CD14-positive monocyte (primary cell): ENCODE measurements at regions not wholly inside any gene's neighbourhood (a gene's known extent, or its start where the extent isn't known, plus 50 kb on each side); places are given as distances from the start of the nearest gene placed in this dataset.

Experiments used
- DNase-seq, 3 donors: peaks; one replicate each; pipeline ENCODE4 v3.0.0-alpha.2; 2011 to 2022
- H2AFZ ChIP-seq: 2 replicates; pipeline ENCODE4 v1.6.0; 2012; ENCODE audit warnings: mild to moderate bottlenecking, low read depth, low read length, inconsistent platforms; ENCODE audit not compliant: insufficient read depth, poor library complexity, severe bottlenecking
- H3K27ac ChIP-seq, 2 donors: 1 replicate in 1 of 2; 2 replicates in 1 of 2; pipeline ENCODE4 v1.5.1; 2012 to 2013; ENCODE audit warnings: low read length in 2 of 2, control low read depth in 1 of 2, inconsistent platforms in 1 of 2, low read depth in 1 of 2, mild to moderate bottlenecking in 1 of 2
- H3K27me3 ChIP-seq, 2 donors: one replicate each; pipeline versions ENCODE4 v1.6.0 to v1.6.1; 2011 to 2013; ENCODE audit warnings: low read length in 2 of 2; ENCODE audit not compliant: control insufficient read depth in 2 of 2, insufficient read depth in 2 of 2
- H3K36me3 ChIP-seq, 2 donors: replicated peaks in 1 of 2; 1 replicate in 1 of 2; 2 replicates in 1 of 2; pipeline versions ENCODE4 v1.5.1 to v1.6.1; 2012 to 2013; ENCODE audit warnings: low read length in 2 of 2, control low read depth in 1 of 2, inconsistent platforms in 1 of 2, mild to moderate bottlenecking in 1 of 2; ENCODE audit not compliant: insufficient read depth in 2 of 2, control insufficient read depth in 1 of 2
- H3K4me1 ChIP-seq, 2 donors: 1 replicate in 1 of 2; 2 replicates in 1 of 2; pipeline versions ENCODE4 v1.5.1 to v1.6.1; 2012 to 2013; ENCODE audit warnings: low read length in 2 of 2, control low read depth in 1 of 2, inconsistent platforms in 1 of 2, mild to moderate bottlenecking in 1 of 2, moderate library complexity in 1 of 2; ENCODE audit not compliant: insufficient read depth in 2 of 2, control insufficient read depth in 1 of 2
- H3K4me2 ChIP-seq: replicated peaks from 2 replicates; pipeline ENCODE3; 2012; ENCODE audit warnings: low read length, moderate library complexity, mild to moderate bottlenecking; ENCODE audit not compliant: poor library complexity, severe bottlenecking; ENCODE audit errors: extremely low read depth
- H3K4me3 ChIP-seq, 3 experiments: fragments of 200-600 bp in 1 of 3; sonication (generic) in 1 of 3; replicated peaks in 1 of 3; 1 replicate in 2 of 3; 2 replicates in 1 of 3; pipeline ENCODE4 v1.5.1; 2011 to 2013; ENCODE audit warnings: low read length in 3 of 3, mild to moderate bottlenecking in 3 of 3, control low read depth in 2 of 3, low read depth in 2 of 3, inconsistent platforms in 1 of 3, moderate library complexity in 1 of 3
- H3K79me2 ChIP-seq: 2 replicates; pipeline ENCODE4 v1.6.0; 2012; ENCODE audit warnings: mild to moderate bottlenecking, control low read depth, inconsistent platforms, low read length, moderate library complexity; ENCODE audit not compliant: insufficient read depth
- H3K9ac ChIP-seq: 2 replicates; pipeline ENCODE4 v1.6.0; 2017; ENCODE audit warnings: low read length, mild to moderate bottlenecking; ENCODE audit not compliant: insufficient read depth, poor library complexity, severe bottlenecking
- H3K9me3 ChIP-seq, 2 donors: replicated peaks in 1 of 2; 1 replicate in 1 of 2; 2 replicates in 1 of 2; pipeline versions ENCODE4 v1.5.1 to v1.6.1; 2012 to 2013; ENCODE audit warnings: low read length in 2 of 2, control low read depth in 1 of 2; ENCODE audit not compliant: control insufficient read depth in 1 of 2, insufficient read depth in 1 of 2
- H4K20me1 ChIP-seq: 2 replicates; pipeline ENCODE4 v1.6.0; 2012; ENCODE audit warnings: mild to moderate bottlenecking, low read length, control low read depth, moderate library complexity; ENCODE audit not compliant: insufficient read depth
- H3K27ac Mint-ChIP-seq, 7 donors: one replicate each; pipeline ENCODE4 v1.8.0; 2020; ENCODE audit warnings: mild to moderate bottlenecking in 7 of 7, mixed read lengths in 7 of 7, moderate library complexity in 6 of 7, inconsistent platforms in 2 of 7
- H3K27me3 Mint-ChIP-seq, 3 donors: one replicate each; pipeline ENCODE4 v1.8.0; 2021 to 2022; ENCODE audit warnings: low read depth in 3 of 3, mild to moderate bottlenecking in 3 of 3, mixed read lengths in 3 of 3, moderate library complexity in 3 of 3, inconsistent platforms in 1 of 3
- H3K36me3 Mint-ChIP-seq, 2 donors: one replicate each; pipeline ENCODE4 v1.8.0; 2020; ENCODE audit warnings: mixed read lengths in 2 of 2, inconsistent platforms in 1 of 2, mild to moderate bottlenecking in 1 of 2
- H3K4me1 Mint-ChIP-seq: one replicate; pipeline ENCODE4 v1.8.0; 2020; ENCODE audit warnings: mild to moderate bottlenecking, mixed read lengths
- H3K4me3 Mint-ChIP-seq, 2 donors: one replicate each; pipeline ENCODE4 v1.8.0; 2020; ENCODE audit warnings: mild to moderate bottlenecking in 2 of 2, mixed read lengths in 2 of 2, moderate library complexity in 1 of 2
- H3K9me3 Mint-ChIP-seq, 7 donors: one replicate each; pipeline ENCODE4 v1.8.0; 2020 to 2022; ENCODE audit warnings: mixed read lengths in 7 of 7, mild to moderate bottlenecking in 6 of 7, moderate library complexity in 6 of 7, inconsistent platforms in 2 of 7
- WGBS: methylation state at CpG from one replicate; pipeline ENCODE4 v1.1.5; 2013; ENCODE audit warnings: missing lambda C conversion rate; ENCODE audit not compliant: insufficient coverage; 5-methylcytosine and 5-hydroxymethylcytosine counted together
- intact Hi-C, 2 donors: fragments of 100-400 bp; cut with micrococcal nuclease; formaldehyde crosslinking; loops; one replicate each; pipeline versions ENCODE4 v1.15.0 to v1.15.1; 2023
- TF ChIP-seq, protein P1 (sequence below): fragments of 200-600 bp; IDR thresholded peaks from one replicate; pipeline ENCODE4 v1.8.0; 2022; ENCODE audit warnings: antibody characterized with exemption, mild to moderate bottlenecking

DNA sequence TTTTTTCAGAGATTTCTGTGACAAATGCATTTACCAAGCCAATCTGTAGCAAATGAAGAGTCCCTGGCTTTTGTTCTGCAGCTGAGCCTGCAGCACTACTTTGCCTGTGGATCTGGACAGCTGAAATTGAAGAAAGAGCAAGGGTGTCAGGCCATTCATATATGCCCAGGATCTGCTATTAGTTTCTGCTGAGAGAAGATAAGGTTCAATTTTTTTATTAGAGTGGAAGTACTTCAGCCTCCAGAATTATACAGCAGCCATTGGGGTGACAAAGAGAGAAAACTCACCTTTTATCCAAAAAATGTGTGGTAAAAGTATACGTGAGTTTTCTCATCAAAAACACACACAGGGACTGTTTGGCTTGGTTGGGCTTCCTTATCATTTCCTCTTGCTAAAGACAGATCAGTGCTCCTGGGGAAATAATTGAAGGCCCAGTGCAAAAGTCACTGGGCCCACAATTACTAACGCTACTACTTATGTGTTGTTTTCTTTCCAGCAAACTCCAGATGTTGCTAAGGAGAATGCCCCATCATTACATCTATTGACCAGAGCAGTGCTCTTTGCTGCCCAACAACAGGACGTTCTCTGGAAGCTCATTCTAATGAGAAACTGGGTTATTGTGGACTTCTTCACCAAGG, 138.6 kb downstream of the CEMIP2 start:
- no peaks in the 10 kb centered on the region for H3K36me3 ChIP-seq
- WGBS: no CpG with 5 or more reads among the region's 3 CpGs
- H3K4me2 ChIP-seq: no peak overlapping the region
- no peak overlapping the region for H3K9ac ChIP-seq
- H4K20me1 ChIP-seq: no peaks in the 10 kb centered on the region
- no peak overlapping the region for H3K27ac ChIP-seq
- peak overlapping the region in 1 of 7 donors; percentile 37 for H3K27ac Mint-ChIP-seq
- H3K4me3 ChIP-seq: no peak overlapping the region
- TF ChIP-seq, protein P1, sequence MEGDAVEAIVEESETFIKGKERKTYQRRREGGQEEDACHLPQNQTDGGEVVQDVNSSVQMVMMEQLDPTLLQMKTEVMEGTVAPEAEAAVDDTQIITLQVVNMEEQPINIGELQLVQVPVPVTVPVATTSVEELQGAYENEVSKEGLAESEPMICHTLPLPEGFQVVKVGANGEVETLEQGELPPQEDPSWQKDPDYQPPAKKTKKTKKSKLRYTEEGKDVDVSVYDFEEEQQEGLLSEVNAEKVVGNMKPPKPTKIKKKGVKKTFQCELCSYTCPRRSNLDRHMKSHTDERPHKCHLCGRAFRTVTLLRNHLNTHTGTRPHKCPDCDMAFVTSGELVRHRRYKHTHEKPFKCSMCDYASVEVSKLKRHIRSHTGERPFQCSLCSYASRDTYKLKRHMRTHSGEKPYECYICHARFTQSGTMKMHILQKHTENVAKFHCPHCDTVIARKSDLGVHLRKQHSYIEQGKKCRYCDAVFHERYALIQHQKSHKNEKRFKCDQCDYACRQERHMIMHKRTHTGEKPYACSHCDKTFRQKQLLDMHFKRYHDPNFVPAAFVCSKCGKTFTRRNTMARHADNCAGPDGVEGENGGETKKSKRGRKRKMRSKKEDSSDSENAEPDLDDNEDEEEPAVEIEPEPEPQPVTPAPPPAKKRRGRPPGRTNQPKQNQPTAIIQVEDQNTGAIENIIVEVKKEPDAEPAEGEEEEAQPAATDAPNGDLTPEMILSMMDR: no peak
- no peaks in the 10 kb centered on the region for H3K4me1 ChIP-seq
- peaks cover 0 to 3% (median 0%) of the 10 kb centered on the region in 3 donors for H3K27me3 Mint-ChIP-seq
- no peak for DNase-seq
- peaks cover 6% of the 10 kb centered on the region for H3K4me1 Mint-ChIP-seq
- H3K36me3 Mint-ChIP-seq: no peaks in the 10 kb centered on the region
- peaks cover 0 to 3% (median 0%) of the 10 kb centered on the region in 7 donors for H3K9me3 Mint-ChIP-seq
- no peaks in the 10 kb centered on the region for H3K79me2 ChIP-seq
- no peak overlapping the region for H3K4me3 Mint-ChIP-seq
- no peaks in the 10 kb centered on the region for H3K27me3 ChIP-seq
- H3K9me3 ChIP-seq: no peaks in the 10 kb centered on the region
- intact Hi-C loops: no loop called here
- H2AFZ ChIP-seq: no peak overlapping the region

GRCh38 chr9:71628247-71628646, 140.1 kb downstream of the CEMIP2 start:
- no peak overlapping the region for H3K4me3 ChIP-seq
- peaks cover 6% of the 10 kb centered on the region for H3K4me1 Mint-ChIP-seq
- H3K27me3 Mint-ChIP-seq: peaks cover 0 to 2% (median 2%) of the 10 kb centered on the region in 3 donors
- H3K79me2 ChIP-seq: no peaks in the 10 kb centered on the region
- no peaks in the 10 kb centered on the region for H3K36me3 Mint-ChIP-seq
- no peaks in the 10 kb centered on the region for H3K4me1 ChIP-seq
- 100% methylated on average over 1 of the region's 3 CpGs for WGBS
- H3K9ac ChIP-seq: no peak overlapping the region
- H2AFZ ChIP-seq: no peak overlapping the region
- no peak overlapping the region for H3K27ac Mint-ChIP-seq
- no peaks in the 10 kb centered on the region for H3K27me3 ChIP-seq
- H3K4me2 ChIP-seq: no peak overlapping the region
- no peaks in the 10 kb centered on the region for H4K20me1 ChIP-seq
- no peaks in the 10 kb centered on the region for H3K9me3 ChIP-seq
- no peak for DNase-seq
- TF ChIP-seq, protein P1: peak; percentile 47
- H3K27ac ChIP-seq: no peak overlapping the region
- intact Hi-C loops: no loop called here
- H3K4me3 Mint-ChIP-seq: no peak overlapping the region
- no peaks in the 10 kb centered on the region for H3K36me3 ChIP-seq
- H3K9me3 Mint-ChIP-seq: peaks cover 0 to 2% (median 0%) of the 10 kb centered on the region in 7 donors
